ENCODE measurements at regions not wholly inside any gene's neighbourhood (a gene's known extent, or its start where the extent isn't known, plus 50 kb on each side); places are given as distances from the start of the nearest gene placed in this dataset.

DNA sequence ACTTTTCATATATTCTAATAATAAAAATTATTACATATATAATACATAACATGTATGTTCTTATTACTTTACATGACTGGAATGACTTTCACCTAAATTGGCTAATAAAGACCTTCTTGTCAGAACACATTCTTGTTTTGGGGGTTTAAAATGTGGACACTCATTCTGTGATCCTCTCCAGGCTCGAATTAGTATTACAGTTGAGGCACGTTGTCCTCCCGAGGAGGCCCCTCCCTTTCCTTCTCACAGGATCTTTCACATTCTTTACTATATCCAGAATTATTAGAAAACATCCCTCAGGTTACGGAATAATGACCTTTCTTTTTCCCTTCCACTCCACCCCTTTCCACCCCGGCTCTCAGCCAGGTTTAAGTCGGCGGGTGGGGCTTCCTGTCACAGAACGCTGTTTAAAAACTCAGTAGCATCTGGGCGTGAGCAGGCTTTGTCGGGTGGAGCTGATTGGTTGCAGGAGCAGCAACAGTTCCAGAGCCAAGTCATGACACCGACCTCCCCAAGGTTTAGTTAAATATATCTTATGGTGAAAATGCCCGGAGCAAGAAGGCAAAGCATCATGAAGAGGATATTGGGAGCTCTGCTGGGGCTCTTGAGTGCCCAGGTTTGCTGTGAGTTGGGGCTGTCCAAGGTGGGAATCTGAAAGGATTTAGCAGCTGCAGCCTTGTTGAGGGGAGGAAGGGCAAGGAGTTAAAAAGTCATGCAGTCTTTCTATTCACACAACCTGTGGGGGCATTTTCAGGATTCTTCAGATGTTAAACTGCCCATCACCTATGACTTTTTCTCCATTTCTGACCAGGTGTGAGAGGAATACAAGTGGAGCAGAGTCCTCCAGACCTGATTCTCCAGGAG, 396.7 kb upstream of the OR4E1 start:
- no peak for TF ChIP-seq TAF1 (IDR thresholded peaks at IDR 0.05; ENCODE audit: low read depth)

- TF ChIP-seq FOXM1 (IDR thresholded peaks at IDR 0.05; ENCODE audit: borderline replicate concordance, low read depth) (no peak), ZBTB7A (IDR thresholded peaks at IDR 0.05; ENCODE audit: low read depth) (no peak), CEBPB (IDR thresholded peaks at IDR 0.05) (no peak), REST (IDR thresholded peaks at IDR 0.05; ENCODE audit: low read depth) (no peak), EP300 (IDR thresholded peaks at IDR 0.05; ENCODE audit: borderline replicate concordance) (no peak), CREB1 (IDR thresholded peaks at IDR 0.05; ENCODE audit: low read depth) (no peak), NFIC (IDR thresholded peaks at IDR 0.05) (no peak), YY1 (IDR thresholded peaks at IDR 0.05; ENCODE audit: low read depth) (no peak)
- TF ChIP-seq, protein P1, sequence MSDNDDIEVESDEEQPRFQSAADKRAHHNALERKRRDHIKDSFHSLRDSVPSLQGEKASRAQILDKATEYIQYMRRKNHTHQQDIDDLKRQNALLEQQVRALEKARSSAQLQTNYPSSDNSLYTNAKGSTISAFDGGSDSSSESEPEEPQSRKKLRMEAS (IDR thresholded peaks at IDR 0.05) = no peak
These were observed 391.7 kb upstream of the OR4E1 start for GRCh38 chr14:22065347-22065746.

- TF ChIP-seq FOXM1 (IDR thresholded peaks at IDR 0.05; ENCODE audit: borderline replicate concordance, low read depth) (no peak), TEAD4 (IDR thresholded peaks at IDR 0.05) (no peak), ZBTB7A (IDR thresholded peaks at IDR 0.05; ENCODE audit: low read depth) (no peak), RAD21 (IDR thresholded peaks at IDR 0.05; ENCODE audit: low read depth) (no peak), TCF12 (IDR thresholded peaks at IDR 0.05; ENCODE audit: low read depth) (no peak), CEBPB (IDR thresholded peaks at IDR 0.05) (no peak), NFIC (IDR thresholded peaks at IDR 0.05) (no peak), YY1 (IDR thresholded peaks at IDR 0.05; ENCODE audit: low read depth) (no peak), REST (IDR thresholded peaks at IDR 0.05; ENCODE audit: low read depth) (no peak), TAF1 (IDR thresholded peaks at IDR 0.05; ENCODE audit: low read depth) (no peak)
- TF ChIP-seq, protein P1 (IDR thresholded peaks at IDR 0.05) = no peak
- TF ChIP-seq, protein P2, sequence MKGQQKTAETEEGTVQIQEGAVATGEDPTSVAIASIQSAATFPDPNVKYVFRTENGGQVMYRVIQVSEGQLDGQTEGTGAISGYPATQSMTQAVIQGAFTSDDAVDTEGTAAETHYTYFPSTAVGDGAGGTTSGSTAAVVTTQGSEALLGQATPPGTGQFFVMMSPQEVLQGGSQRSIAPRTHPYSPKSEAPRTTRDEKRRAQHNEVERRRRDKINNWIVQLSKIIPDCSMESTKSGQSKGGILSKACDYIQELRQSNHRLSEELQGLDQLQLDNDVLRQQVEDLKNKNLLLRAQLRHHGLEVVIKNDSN (IDR thresholded peaks at IDR 0.05) = no peak
These were observed 385.6 kb upstream of the OR4E1 start for GRCh38 chr14:22059201-22059600.

DNA sequence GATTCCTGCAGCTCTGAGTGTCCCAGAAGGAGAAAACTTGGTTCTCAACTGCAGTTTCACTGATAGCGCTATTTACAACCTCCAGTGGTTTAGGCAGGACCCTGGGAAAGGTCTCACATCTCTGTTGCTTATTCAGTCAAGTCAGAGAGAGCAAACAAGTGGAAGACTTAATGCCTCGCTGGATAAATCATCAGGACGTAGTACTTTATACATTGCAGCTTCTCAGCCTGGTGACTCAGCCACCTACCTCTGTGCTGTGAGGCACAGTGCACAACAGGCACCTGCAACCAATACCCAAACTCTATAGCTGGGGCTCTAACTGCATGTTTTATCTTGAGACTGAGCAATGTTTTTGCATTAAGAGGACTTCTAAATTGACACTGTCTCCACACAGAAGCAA, 379.2 kb upstream of the OR4E1 start:
- TF ChIP-seq REST (IDR thresholded peaks at IDR 0.05; ENCODE audit: low read depth) (no peak), CREB1 (IDR thresholded peaks at IDR 0.05; ENCODE audit: low read depth) (no peak), EP300 (IDR thresholded peaks at IDR 0.05; ENCODE audit: borderline replicate concordance) (no peak), TCF12 (IDR thresholded peaks at IDR 0.05; ENCODE audit: low read depth) (no peak), ZBTB7A (IDR thresholded peaks at IDR 0.05; ENCODE audit: low read depth) (no peak), NFIC (IDR thresholded peaks at IDR 0.05) (no peak), TAF1 (IDR thresholded peaks at IDR 0.05; ENCODE audit: low read depth) (no peak)

DNA sequence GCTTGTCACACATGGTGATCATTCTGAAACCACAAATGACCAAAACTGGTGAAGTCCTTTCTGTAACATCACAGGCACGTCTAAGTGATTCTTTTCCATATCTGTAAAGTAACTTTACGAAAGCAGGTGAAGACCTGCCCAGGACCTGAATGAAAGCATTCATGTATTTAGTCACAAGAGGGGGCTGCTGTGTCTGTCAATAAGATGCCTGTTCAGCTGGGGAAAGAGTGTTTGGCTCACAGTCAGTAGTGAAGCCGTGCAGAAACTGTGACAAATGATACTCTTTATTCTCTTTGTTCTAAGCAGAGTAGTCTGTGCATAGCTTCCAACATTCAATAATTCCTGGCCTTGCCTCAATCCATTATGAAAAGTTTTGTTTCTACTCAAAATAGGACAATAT, 373.5 kb upstream of the OR4E1 start:
- TF ChIP-seq, protein P2 (IDR thresholded peaks at IDR 0.05) = no peak
- TF ChIP-seq FOXM1 (IDR thresholded peaks at IDR 0.05; ENCODE audit: borderline replicate concordance, low read depth) (no peak), NFIC (IDR thresholded peaks at IDR 0.05) (no peak), EP300 (IDR thresholded peaks at IDR 0.05; ENCODE audit: borderline replicate concordance) (no peak), TCF12 (IDR thresholded peaks at IDR 0.05; ENCODE audit: low read depth) (no peak), TAF1 (IDR thresholded peaks at IDR 0.05; ENCODE audit: low read depth) (no peak), YY1 (IDR thresholded peaks at IDR 0.05; ENCODE audit: low read depth) (no peak), CEBPB (IDR thresholded peaks at IDR 0.05) (no peak), RAD21 (IDR thresholded peaks at IDR 0.05; ENCODE audit: low read depth) (no peak), TEAD4 (IDR thresholded peaks at IDR 0.05) (no peak), CREB1 (IDR thresholded peaks at IDR 0.05; ENCODE audit: low read depth) (no peak), EGR1 (IDR thresholded peaks at IDR 0.05) (no peak), REST (IDR thresholded peaks at IDR 0.05; ENCODE audit: low read depth) (no peak), ZBTB7A (IDR thresholded peaks at IDR 0.05; ENCODE audit: low read depth) (no peak)
- TF ChIP-seq, protein P1 (IDR thresholded peaks at IDR 0.05) = no peak
